ENCODE measurements at regions not wholly inside any gene's neighbourhood (a gene's known extent, or its start where the extent isn't known, plus 50 kb on each side); places are given as distances from the start of the nearest gene placed in this dataset.

DNA sequence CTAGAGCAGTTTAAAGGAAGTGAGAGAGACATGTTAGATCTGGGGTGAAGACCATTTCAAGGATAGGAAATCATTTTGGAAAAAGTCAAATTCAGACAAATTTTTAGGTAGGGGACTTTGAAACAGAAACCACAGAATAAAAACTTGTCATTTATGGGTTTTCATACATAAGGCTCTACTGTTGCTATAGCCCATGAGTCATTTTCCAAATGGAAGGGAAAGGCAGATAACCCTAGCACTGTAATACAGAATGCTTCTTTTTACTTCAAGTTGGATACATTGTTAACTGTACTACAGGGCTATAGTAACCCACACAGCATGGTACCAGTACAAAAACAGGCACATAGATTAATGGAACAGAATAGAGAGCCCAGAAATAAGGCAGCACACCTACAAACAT, 455.4 kb downstream of the EBF1 start:
- no peak for DNase-seq

DNA sequence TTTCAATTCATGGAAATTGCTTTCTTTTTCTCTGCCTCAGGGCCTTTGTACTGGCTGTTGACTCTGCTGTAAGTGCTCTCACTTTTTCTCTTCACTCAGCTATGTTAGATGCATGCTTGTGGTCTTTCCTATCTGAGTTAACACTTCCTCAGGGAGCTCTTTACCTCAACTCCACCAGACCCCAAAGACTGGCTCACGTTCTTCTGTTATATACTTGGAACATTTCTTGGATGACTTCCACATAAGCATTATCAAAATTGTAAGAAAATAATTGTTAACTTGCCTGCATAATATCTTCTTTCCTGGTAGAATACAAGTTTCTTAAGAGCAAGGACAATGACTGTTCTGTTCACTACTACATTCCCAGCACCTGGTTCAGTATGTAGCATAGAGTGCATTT, 455.9 kb downstream of the EBF1 start:
- no peak for DNase-seq

DNA sequence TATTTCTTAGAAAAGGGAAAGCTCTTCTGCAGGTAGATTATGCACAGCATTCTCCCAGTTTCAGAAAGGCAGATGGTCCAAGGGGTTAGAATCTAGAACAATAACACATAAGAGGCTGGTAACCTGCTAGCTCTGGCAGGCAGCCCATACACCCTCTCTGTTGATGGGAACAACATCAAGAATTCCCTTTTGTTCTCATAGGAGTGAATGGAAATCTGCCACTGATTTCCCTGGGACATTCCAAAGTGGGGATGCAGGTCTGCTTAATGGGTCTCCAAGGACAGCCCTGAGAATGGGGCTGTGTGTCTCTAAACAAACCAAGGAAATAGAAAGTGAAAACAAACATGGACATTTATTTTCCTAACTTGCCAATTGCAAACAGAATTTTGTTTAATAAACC, 456.8 kb downstream of the EBF1 start:
- DNase-seq = no peak

DNA sequence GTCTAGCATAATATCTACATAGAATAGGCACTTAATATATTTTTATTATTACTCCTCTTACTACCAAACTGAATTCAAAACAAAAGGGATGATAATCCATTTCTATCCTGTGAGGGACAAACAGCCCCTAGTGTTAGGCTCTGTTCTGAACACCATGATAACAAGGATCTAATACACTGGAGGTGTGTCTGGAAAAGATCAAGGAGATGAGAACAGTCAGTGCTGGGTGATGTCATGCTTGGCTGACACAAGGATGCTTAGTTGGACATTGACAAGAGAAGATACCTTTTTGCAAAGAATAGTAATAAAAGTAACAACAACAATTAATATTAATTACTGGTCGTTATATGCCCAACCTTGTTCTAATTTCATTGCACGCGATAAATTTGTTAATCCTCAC, 458.7 kb downstream of the EBF1 start:
- DNase-seq = no peak

DNA sequence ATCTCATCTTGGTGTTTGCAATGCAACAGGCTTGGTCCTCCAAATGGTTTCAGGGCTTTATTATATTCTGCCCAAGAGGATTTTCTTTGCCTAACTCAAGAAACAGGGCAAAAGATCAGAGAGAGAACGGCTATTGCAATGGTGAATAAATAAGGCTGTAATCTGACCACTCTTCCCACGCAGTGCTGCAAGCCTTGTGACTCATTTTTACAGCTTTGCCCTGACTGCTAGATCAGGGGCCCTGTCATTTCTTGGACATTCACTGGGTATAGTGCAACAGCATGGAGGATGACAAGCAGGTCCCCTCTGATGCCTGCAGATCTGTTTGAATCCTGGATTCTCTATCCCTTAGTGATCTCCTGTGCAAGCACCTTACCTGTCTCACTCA, 459.1 kb downstream of the EBF1 start:
- no peak for DNase-seq

DNA sequence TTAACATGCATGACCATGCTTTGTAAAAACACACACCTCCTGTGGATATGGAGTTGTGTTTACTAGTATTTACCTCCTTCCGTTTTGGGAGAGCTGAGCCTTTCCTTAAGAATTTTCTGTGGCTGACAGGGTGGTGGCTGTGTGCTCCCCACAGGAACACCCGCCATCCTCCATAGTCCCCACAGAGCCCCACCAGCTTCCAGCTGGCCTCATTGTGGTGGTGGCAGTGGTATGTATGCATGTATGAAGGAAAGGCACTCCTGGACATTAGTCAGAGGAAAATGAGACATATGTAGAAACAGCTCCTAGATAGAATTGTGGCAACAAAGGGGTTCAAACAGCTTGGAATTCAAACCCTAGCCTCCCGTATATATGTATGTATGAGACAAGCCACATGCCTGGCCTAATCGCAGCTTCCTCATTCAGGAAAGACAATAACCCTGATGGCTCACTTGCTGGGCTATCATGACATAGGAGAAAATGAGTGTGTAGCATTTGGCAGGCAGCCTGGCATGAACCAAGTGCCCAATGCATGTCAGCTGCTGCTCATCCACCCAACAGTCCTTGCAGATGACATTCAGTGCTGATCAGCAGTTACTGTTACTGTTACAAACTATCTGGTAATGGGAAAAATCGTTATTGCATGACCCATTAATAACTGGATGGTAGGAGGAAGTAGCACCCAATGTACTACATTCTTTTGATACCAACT, 459.7 kb downstream of the EBF1 start:
- no peak for DNase-seq

DNA sequence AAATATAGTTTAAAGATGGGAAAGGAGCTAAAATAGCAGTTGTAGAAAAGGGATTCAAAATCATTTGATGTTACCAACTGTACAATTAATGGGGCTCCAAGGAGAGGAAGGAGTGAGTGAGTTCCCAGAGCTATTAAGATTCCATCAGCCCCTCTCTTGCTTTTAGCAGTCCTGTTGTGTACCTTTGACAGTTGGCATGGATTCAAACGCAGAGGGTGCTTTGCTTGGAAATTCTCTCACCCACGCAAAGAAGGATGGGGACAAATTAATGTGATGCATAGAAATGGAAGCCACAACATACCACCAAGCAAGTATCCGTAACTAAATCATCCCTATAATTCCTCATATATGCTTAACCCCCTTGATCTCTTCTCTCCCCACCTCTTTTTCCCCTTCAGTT, 461.3 kb downstream of the EBF1 start:
- no peak for DNase-seq

DNA sequence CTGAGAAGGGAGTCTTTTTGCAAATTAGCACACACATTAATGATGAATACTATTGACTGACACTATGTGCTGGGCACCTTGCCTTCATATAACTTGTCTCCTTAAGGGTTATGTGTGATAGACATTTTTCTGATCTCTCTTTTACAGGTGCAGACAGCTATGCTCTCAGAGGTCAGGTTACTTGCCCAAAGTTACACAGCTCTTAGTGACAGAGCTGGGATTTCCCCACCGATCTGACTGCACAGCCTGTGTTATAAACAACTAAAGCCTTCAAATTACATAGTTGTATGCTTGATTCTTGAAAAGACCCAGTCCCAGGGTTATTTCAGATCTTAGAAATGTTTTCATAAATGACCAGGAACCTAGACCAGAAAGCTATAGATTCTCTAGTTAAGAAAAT, 462.7 kb downstream of the EBF1 start:
- no peak for DNase-seq

DNA sequence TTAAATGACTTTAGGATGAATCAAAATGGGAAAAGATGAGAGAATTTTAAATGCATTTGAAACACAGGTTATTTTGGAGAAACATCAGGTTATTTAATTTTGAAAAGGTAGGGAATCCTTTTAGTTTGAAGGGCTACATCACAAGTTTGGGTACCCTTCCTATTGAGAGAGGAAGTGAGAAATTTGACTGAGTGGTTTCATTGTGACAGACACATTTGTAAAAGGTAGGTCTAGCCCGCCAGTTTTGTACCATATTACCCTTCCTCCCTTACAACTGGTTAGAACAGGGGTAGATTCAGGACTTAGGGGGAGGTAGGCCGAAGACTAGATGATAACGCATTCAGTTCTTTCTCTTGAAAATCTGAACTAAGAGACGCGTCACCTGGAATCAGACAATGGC, 464.2 kb downstream of the EBF1 start:
- no peak for DNase-seq

DNA sequence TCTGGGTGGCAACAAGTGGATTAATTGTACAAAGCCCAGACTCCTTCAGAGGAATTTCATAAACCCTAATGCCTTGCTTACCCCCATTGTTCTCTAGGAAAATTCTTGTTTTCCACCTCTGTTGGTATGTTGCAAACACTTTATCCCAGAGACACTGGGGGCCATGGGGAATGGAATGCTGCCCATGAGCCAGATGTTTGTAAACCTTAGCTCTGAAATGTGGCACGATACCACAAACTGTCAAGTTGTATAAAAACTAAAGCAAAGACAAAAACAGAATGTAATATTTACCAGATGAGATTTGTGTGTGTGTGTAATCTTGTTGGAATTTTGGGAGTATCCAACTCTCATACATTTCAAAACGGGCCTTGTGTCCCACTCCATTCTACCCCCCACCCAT, 465.0 kb downstream of the EBF1 start:
- DNase-seq = no peak

DNA sequence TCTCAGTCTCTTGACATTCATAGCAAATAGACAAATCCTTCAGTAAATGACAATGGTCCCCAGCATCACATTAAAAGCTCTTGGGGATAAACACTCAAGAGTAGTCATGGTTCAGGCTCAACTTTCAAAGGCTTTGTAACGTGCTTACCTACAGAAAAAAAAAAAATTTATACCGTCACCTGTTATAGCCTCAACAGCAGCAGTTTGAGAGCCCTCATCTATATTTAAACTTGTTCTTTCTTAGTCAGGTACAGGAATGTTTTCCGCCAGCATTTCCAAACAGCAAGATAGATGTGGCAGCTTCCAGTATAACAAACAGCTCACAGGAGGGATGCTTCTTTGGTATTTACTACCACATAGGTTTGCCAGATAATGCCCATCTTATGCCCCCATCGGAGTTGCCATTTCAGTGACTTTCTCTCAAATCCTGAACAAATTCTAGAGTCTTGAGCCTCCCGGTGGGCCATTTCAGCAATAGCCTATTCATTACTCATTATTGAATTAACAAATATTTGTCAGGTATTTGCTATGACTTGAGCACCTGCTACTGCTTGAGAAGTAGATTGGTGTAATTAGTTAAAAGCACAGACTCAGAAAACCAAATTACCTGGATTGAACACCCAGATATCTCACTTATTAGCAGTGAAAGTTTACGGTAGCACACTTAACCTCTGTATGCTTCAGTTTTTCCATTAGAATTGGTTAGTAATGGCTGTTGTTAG, 470.0 kb downstream of the EBF1 start:
- DNase-seq = no peak

DNA sequence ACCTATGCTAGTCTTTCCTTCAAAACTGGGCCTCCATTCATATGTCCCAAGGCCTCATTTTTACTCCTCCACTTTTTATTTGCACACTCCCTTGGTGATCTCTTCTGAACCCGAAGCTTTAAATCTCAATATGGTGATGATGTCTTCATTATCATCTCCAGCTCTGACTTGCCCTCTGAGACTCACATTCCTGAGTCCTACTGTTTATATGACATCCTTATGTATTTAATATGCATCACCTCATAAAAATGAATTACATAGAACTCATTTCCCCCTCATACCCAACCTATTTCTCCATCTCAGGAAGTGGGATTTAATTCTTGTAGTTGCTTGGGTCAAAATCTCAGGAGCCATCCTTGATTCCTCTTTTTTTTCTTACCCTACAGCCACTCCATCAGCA, 473.0 kb downstream of the EBF1 start:
- DNase-seq = no peak

DNA sequence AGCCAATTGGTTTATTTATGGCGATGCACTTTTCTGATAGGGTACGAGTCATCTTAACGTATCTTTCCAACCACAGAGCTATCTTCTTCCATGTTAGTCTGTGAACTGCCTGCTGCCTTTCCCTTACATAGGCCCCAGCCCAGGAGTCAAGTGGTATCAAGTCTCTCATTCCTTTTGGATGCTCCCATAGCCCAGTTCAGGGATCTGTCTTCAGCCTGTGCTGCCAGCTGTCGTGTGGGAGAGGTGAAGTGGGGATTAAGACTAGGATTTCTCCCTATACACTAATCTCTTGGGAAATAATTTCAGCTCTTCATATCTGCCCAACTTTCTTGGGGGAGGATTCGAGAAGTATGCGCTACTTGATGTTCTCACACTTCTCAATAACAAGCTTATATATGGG, 475.7 kb downstream of the EBF1 start:
- DNase-seq = no peak

DNA sequence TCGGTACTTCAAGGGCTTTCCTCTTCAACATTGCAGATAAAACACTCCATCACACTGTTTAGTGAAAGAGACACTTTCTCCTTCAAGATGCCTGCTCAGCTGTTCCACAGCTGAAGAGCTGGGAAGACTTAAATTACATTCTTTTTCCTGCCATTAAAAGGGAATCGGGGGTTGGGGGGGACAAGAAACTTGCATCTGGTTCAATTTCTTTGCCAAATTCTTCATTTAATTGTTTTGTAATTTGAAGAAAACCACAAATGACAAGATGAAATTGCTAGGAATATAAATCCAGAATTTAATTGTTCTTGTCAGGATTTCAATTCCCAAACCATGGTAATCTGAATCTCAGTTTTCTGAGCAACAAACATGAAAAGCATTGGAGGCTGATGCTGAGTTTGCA, 478.3 kb downstream of the EBF1 start:
- no peak for DNase-seq

DNA sequence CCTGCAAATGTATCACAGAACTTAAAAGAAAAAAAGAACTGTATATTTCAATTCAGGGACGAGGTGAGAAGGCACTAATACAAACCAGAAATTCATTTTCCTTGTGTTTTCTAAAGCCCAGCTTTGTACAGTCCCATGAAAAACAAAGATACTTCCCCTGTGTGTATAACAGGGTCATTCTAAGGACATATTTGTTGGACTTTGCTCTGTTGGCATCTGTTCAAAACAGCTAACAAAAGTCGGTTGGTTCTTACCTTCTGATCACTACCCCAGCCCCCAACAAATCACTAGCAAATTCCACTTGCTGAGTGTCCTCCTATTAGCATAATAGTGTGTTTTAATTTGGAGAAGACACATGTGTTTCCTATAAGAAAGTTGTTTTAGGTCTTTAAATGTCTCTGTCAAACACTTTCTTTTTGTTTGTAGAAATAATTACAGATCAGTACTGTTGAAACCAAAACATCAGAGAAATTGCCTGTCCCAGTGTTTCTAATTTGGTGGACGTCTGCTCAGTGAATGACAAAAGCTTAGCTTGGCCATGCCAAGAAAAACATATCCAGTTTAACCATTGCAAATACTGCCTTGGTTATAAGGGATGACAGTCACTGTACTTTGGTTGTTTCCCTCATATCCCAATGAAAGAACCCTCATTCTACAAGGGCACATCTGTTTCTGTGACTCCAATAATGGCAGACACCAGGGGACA, 480.5 kb downstream of the EBF1 start:
- no peak for DNase-seq

DNA sequence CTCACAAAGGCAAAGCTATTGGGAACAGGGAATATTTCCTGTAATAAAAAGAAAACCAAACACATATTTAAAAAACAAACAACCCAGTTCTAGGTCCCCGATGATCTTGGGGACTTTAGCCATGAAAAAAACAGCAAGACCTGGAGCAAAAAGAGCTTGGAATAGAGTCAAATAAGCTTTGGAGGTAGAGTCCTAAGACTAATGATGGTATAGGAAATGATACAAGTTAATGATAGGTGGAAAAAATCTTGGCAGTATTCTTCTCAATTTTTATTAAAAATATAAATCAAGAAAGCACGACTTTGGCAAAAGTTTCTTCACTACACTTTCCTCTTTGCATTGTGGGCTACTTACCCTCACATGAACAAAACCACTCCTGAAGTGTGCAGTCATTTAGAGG, 481.5 kb downstream of the EBF1 start:
- DNase-seq = no peak

DNA sequence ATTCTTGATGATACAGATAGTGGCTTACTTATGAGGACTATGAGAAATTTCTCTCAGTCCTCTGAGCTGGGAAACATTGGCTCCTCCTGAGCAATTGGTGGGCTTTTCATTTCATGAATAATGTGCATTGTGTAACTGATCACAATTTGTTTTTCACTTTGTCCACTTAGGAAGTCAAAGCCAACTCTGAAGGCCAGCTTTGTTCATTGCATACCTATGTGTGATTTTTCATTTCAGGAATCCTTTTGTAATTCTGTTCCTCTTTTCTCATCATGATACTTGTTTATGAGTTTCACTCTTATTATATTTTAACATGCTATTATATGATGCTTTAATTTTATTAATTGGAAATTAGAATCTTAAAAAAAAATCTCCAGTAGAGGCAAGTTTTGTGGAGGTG, 483.0 kb downstream of the EBF1 start:
- DNase-seq = no peak

DNA sequence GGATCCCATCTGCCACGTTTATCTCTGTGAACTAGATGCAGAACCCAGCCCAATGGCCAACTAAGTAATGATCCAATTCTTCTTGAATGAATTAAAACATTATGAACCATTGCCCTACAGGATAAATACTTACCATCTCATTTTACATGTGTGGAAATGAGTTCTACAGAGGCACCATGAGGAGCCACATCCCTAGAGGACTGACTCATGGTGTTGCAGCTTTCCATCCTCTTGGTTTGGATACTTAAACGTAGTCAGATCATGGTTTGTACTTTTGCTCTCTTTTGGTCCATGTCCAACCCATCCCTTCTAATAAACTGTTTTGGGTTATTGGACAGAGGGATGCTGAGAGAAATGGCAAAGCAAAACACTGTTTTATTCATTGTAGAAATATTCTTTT, 484.8 kb downstream of the EBF1 start:
- DNase-seq = no peak

DNA sequence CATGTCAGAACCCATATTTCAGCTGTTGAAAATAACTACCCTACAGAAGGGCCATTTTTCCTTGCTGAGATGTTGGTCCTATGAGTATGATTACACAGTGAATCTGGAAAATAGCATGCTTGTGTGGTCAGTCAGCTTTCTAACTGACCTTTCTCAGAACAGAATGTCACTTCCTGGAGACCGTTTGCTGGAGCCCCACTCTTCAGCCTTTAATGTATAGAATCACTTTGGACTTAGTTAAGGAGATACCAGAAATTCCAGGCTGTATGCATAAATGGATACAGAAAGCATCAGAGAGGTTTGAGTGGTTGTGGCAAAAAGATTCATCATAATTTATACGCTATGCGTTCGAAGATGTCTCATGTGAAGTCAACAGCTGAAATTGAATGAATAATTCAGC, 488.1 kb downstream of the EBF1 start:
- DNase-seq = no peak

DNA sequence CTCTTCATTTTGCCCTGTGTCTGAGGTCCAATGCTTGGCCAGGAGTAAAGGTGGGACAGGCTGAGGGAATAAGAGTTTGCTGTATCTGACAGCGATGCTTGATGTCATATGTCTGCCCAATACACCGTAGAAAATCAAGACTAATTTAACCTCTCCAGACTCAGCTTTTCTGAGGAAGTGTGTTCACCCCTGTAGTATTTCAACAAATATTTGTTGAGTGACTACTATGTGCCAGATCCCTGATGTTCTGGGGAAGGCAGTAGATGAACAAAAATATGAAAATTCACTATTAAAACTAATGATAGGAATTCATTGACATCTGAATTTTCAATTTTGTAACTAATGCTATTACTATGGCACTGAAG, 489.7 kb downstream of the EBF1 start:
- no peak for DNase-seq

DNA sequence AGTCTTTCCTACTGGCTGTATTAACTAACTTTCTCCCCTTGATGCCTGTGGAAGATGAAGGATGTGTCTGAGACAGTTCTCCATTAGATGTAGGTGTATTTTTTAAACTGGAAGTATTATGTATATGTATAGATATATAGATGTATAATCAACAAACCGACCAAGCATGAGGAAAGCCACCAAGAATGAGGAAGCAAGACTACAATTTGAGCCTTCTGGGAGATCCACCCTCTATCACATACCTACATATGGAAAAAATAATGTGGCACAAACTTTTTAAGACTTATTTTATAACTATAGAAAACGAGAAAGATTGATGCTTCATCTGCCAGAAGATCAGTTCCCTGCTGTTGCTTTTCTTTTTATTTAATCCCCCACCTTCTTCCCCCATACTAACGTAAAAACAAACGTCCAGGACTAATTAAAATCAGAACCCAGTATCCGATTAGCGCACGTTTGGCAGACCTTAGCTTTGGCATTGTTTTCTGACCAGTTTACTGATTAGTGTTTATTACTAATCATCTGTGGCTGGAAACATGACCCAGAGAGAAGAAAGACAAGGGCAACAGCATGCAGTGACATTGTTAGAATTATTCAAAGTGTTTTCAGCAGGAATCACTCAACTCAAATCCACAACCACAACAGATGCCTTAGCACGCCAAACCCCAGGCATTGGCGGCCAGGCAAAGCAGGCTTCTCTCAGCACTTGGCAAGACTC, 490.2 kb downstream of the EBF1 start:
- DNase-seq = no peak

DNA sequence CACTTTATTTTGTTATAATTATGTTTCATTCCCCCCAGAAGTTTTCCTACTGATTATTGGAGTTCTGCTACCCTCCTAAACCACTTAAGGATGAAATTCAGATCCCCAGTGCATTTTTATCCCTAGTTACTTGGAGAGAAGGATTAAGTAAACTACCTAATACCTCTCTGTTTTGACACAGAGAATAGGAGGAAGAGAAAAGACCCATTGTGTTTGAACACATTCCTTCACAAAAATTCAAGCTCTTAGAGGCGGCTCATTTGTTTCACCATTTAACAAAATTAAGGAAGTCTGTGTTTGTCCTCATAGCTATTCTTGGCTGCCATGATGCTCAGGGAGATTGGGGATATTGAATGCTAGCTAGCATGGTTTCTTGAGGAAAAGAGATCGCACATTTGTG, 492.6 kb downstream of the EBF1 start:
- no peak for DNase-seq

DNA sequence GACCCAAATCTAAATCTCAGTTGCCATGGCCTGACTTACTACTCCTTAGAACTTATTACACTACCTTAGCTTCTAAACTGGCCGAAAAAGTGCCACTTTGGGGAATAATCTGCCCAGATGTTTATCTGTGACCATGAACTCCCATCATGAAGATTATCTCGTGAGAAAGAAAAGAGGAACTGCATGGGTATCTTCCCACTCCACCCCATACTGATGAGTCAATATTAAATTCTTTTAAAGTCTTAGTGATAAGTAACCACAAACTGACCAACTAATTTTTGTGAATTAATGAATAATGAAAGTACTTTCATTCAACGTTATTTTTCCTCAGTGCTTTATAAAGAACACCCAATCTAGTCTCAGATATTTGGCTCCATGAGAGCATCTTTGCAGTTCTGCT, 493.5 kb downstream of the EBF1 start:
- DNase-seq = no peak

DNA sequence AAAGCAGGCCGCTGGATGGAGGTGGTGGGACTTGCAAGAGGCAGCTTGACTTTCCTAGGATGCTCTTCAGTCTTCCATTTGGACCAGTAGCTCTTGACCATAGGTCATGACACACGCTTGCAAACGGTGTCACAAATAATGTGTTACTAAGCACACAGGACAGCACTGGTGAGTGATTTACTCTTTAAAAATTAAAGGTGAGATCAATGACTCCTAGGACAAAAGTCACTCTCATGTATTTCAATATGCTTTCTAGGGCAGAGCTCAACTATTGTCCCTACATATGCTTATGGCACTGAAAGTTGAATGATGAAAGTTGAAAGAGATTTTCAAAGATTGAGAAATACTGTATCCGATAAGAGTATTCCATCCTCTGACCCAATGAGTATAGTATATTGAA, 496.7 kb downstream of the EBF1 start:
- no peak for DNase-seq

All from activated CD8-positive, alpha-beta memory T cell treated with anti-CD3 and anti-CD28 coated beads for 24 hours (primary cell).